GM23338 (cell line): ENCODE measurements at regions not wholly inside any gene's neighbourhood (a gene's known extent, or its start where the extent isn't known, plus 50 kb on each side); places are given as distances from the start of the nearest gene placed in this dataset.

Experiments used
- ATAC-seq: fragments of 200-7000 bp; cut with Tn5 transposase; 3 replicates; pipeline ENCODE4 v1.9.1; 2020
- DNase-seq: peaks from one replicate; pipeline ENCODE4 v3.0.0-alpha.2; 2015; ENCODE audit warnings: low spot score
- H2AFZ ChIP-seq: fragments of 200-600 bp; sonication (generic); 2 replicates; pipeline ENCODE4 v1.8.0; 2016; ENCODE audit warnings: antibody characterized with exemption, mild to moderate bottlenecking, moderate library complexity
- H3F3A ChIP-seq: fragments of 200-600 bp; sonication (generic); replicated peaks from 2 replicates; pipeline ENCODE4 v1.8.0; 2017; ENCODE audit warnings: antibody characterized with exemption, mixed run types, low read depth
- H3K27ac ChIP-seq: fragments of 200-600 bp; sonication (generic); 2 replicates; pipeline ENCODE4 v1.6.1; 2016; ENCODE audit warnings: low read depth
- H3K27me3 ChIP-seq: fragments of 200-600 bp; sonication (generic); 2 replicates; pipeline ENCODE4 v1.8.0; 2016; ENCODE audit warnings: mild to moderate bottlenecking, mixed run types, moderate library complexity; ENCODE audit not compliant: insufficient read depth
- H3K36me3 ChIP-seq: fragments of 200-600 bp; sonication (generic); 2 replicates; pipeline ENCODE4 v1.8.0; 2016; ENCODE audit warnings: mild to moderate bottlenecking; ENCODE audit not compliant: insufficient read depth
- H3K4me1 ChIP-seq: fragments of 200-600 bp; sonication (generic); 2 replicates; pipeline ENCODE4 v1.8.0; 2016; ENCODE audit warnings: mild to moderate bottlenecking, moderate library complexity; ENCODE audit not compliant: insufficient read depth
- H3K4me2 ChIP-seq: fragments of 200-600 bp; sonication (generic); 2 replicates; pipeline ENCODE4 v1.7.1; 2017; ENCODE audit warnings: mixed run types
- H3K4me3 ChIP-seq: fragments of 200-600 bp; sonication (generic); 2 replicates; pipeline ENCODE4 v1.6.1; 2016; ENCODE audit warnings: mixed run types
- H3K79me2 ChIP-seq: fragments of 200-600 bp; sonication (generic); replicated peaks from 2 replicates; pipeline ENCODE4 v1.8.0; 2017; ENCODE audit warnings: mild to moderate bottlenecking; ENCODE audit not compliant: insufficient read depth
- H3K9me2 ChIP-seq: fragments of 200-600 bp; sonication (generic); 2 replicates; pipeline ENCODE4 v1.8.0; 2017; ENCODE audit not compliant: insufficient read depth
- H4K20me1 ChIP-seq: fragments of 200-600 bp; sonication (generic); replicated peaks from 2 replicates; pipeline ENCODE4 v1.8.0; 2017; ENCODE audit warnings: mild to moderate bottlenecking; ENCODE audit not compliant: insufficient read depth
- H3K27ac Mint-ChIP-seq: 2 replicates; pipeline ENCODE4 v1.8.0; 2020; ENCODE audit warnings: inconsistent platforms, mild to moderate bottlenecking, moderate library complexity, mixed read lengths
- H3K27me3 Mint-ChIP-seq: 3 replicates; pipeline ENCODE4 v1.8.0; 2022; ENCODE audit warnings: low read depth, mild to moderate bottlenecking, moderate library complexity, mixed read lengths, inconsistent platforms; ENCODE audit not compliant: insufficient read depth, poor library complexity
- H3K36me3 Mint-ChIP-seq: 3 replicates; pipeline ENCODE4 v1.8.0; 2021; ENCODE audit warnings: low read depth, mild to moderate bottlenecking, inconsistent platforms, moderate library complexity, mixed read lengths
- H3K4me1 Mint-ChIP-seq: 3 replicates; pipeline ENCODE4 v1.8.0; 2020; ENCODE audit warnings: mild to moderate bottlenecking, inconsistent platforms, mixed read lengths
- H3K4me3 Mint-ChIP-seq: 3 replicates; pipeline ENCODE4 v1.8.0; 2021; ENCODE audit warnings: moderate library complexity, mild to moderate bottlenecking, inconsistent platforms, mixed read lengths
- H3K9me3 Mint-ChIP-seq: 3 replicates; pipeline ENCODE4 v1.8.0; 2020; ENCODE audit warnings: moderate library complexity, mild to moderate bottlenecking, inconsistent platforms, mixed read lengths
- EZH2 ChIP-seq: fragments of 200-600 bp; sonication (generic); IDR thresholded peaks from one replicate; pipeline ENCODE4 v1.8.0; 2017; ENCODE audit warnings: antibody characterized with exemption, mild to moderate bottlenecking, low read depth; ENCODE audit not compliant: unreplicated experiment
- EZH2phosphoT487 ChIP-seq: fragments of 200-600 bp; sonication (generic); IDR thresholded peaks from one replicate; pipeline ENCODE4 v1.8.1; 2018; ENCODE audit warnings: antibody characterized with exemption; ENCODE audit not compliant: unreplicated experiment
- JUNB ChIP-seq: IDR thresholded peaks from one replicate; pipeline ENCODE4 v1.6.1; 2016; ENCODE audit warnings: antibody characterized with exemption; ENCODE audit not compliant: unreplicated experiment
- NANOG ChIP-seq: IDR thresholded peaks from 2 replicates; pipeline ENCODE4 v1.6.1; 2016; ENCODE audit warnings: antibody characterized with exemption, borderline replicate concordance
- POLR2AphosphoS5 ChIP-seq: IDR thresholded peaks from 2 replicates; pipeline ENCODE4 v1.6.1; 2016; ENCODE audit warnings: antibody characterized with exemption, low read depth
- REST ChIP-seq: IDR thresholded peaks from one replicate; pipeline ENCODE4 v1.6.1; 2018; ENCODE audit warnings: antibody characterized with exemption; ENCODE audit not compliant: unreplicated experiment
- STAT1 ChIP-seq: IDR thresholded peaks from one replicate; pipeline ENCODE4 v1.6.1; 2016; ENCODE audit warnings: antibody characterized with exemption; ENCODE audit not compliant: unreplicated experiment
- ZNF114 ChIP-seq: fragments of 250-450 bp; sonication (Bioruptor Pico); IDR thresholded peaks from 2 replicates; pipeline ENCODE4 v1.5.0; 2020; ENCODE audit warnings: mild to moderate bottlenecking, moderate library complexity
- ZNF331 ChIP-seq: fragments of 250-450 bp; sonication (Bioruptor Pico); IDR thresholded peaks from 2 replicates; pipeline ENCODE4 v1.5.0; 2020; ENCODE audit warnings: low read depth, mild to moderate bottlenecking, moderate library complexity
- TF ChIP-seq, protein P1 (sequence below): fragments of 250-450 bp; sonication (Bioruptor Pico); IDR thresholded peaks from 2 replicates; pipeline ENCODE4 v1.5.0; 2020; ENCODE audit warnings: mild to moderate bottlenecking, moderate library complexity

DNA sequence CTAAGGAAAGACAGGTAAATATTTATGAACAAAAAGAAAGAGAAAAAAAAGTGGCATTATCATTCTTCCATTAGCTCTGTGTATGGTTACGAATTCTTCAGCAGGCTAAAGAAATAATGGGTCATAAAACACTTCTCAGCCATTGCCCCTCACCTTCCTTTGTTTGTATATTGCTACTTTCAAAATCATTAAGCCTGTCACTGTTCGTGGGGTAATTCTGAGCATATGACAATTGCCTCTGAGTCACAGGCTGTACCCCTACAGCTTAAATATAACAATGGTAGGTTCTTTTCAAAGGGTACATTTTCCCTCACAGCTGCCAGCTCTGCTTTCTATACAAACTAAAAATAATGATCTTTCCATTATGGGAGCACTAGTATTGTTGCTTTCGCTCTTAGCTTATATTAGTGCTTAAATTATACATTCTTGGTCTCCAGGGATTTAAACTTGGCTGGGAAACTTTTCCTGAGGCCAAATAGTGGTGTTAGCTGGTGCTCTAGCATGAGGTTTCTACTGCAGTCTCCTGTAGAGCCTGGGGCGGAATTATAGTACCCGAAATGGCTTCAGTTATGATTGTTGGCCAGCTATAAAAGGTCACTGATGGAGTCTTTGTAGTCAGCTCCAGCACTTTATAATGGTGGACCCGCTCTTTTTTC, 74.7 kb upstream of the CDH11 start (continued):
- TF ChIP-seq, protein P1, sequence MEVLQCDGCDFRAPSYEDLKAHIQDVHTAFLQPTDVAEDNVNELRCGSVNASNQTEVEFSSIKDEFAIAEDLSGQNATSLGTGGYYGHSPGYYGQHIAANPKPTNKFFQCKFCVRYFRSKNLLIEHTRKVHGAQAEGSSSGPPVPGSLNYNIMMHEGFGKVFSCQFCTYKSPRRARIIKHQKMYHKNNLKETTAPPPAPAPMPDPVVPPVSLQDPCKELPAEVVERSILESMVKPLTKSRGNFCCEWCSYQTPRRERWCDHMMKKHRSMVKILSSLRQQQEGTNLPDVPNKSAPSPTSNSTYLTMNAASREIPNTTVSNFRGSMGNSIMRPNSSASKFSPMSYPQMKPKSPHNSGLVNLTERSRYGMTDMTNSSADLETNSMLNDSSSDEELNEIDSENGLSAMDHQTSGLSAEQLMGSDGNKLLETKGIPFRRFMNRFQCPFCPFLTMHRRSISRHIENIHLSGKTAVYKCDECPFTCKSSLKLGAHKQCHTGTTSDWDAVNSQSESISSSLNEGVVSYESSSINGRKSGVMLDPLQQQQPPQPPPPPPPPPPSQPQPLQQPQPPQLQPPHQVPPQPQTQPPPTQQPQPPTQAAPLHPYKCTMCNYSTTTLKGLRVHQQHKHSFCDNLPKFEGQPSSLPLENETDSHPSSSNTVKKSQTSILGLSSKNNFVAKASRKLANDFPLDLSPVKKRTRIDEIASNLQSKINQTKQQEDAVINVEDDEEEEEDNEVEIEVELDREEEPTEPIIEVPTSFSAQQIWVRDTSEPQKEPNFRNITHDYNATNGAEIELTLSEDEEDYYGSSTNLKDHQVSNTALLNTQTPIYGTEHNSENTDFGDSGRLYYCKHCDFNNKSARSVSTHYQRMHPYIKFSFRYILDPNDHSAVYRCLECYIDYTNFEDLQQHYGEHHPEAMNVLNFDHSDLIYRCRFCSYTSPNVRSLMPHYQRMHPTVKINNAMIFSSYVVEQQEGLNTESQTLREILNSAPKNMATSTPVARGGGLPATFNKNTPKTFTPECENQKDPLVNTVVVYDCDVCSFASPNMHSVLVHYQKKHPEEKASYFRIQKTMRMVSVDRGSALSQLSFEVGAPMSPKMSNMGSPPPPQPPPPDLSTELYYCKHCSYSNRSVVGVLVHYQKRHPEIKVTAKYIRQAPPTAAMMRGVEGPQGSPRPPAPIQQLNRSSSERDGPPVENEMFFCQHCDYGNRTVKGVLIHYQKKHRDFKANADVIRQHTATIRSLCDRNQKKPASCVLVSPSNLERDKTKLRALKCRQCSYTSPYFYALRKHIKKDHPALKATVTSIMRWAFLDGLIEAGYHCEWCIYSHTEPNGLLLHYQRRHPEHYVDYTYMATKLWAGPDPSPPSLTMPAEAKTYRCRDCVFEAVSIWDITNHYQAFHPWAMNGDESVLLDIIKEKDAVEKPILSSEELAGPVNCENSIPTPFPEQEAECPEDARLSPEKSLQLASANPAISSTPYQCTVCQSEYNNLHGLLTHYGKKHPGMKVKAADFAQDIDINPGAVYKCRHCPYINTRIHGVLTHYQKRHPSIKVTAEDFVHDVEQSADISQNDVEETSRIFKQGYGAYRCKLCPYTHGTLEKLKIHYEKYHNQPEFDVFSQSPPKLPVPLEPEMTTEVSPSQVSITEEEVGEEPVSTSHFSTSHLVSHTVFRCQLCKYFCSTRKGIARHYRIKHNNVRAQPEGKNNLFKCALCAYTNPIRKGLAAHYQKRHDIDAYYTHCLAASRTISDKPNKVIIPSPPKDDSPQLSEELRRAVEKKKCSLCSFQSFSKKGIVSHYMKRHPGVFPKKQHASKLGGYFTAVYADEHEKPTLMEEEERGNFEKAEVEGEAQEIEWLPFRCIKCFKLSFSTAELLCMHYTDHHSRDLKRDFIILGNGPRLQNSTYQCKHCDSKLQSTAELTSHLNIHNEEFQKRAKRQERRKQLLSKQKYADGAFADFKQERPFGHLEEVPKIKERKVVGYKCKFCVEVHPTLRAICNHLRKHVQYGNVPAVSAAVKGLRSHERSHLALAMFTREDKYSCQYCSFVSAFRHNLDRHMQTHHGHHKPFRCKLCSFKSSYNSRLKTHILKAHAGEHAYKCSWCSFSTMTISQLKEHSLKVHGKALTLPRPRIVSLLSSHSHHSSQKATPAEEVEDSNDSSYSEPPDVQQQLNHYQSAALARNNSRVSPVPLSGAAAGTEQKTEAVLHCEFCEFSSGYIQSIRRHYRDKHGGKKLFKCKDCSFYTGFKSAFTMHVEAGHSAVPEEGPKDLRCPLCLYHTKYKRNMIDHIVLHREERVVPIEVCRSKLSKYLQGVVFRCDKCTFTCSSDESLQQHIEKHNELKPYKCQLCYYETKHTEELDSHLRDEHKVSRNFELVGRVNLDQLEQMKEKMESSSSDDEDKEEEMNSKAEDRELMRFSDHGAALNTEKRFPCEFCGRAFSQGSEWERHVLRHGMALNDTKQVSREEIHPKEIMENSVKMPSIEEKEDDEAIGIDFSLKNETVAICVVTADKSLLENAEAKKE (CRISPR knock-in tag), result no peak
- TF ChIP-seq EZH2, result no peak
- no peak for TF ChIP-seq POLR2AphosphoS5
- TF ChIP-seq NANOG, result no peak

- Histone ChIP-seq H3K27ac (no peak overlapping the region), H3K79me2 (no peaks in the 10 kb centered on the region), H3F3A (no peaks in the 10 kb centered on the region), H4K20me1 (no peaks in the 10 kb centered on the region), H3K27me3 (no peaks in the 10 kb centered on the region), H3K9me2 (no peaks in the 10 kb centered on the region), H3K36me3 (no peaks in the 10 kb centered on the region), H3K4me1 (no peaks in the 10 kb centered on the region), H2AFZ (no peak overlapping the region), H3K4me3 (no peak overlapping the region), H3K4me2 (no peak overlapping the region)
- Mint-ChIP-seq H3K27me3 (no peaks in the 10 kb centered on the region), H3K4me3 (no peak overlapping the region), H3K9me3 (no peaks in the 10 kb centered on the region), H3K4me1 (no peaks in the 10 kb centered on the region), H3K36me3 (no peaks in the 10 kb centered on the region), H3K27ac (no peak overlapping the region)
- ATAC-seq (no peak), DNase-seq (no peak)
- TF ChIP-seq REST (no peak), STAT1 (no peak), ZNF114 (CRISPR knock-in tag) (no peak), EZH2phosphoT487 (no peak), JUNB (no peak), ZNF331 (CRISPR knock-in tag) (no peak)
Observed at GRCh38 chr16:65195998-65196397, 74.1 kb upstream of the CDH11 start.
